HG03196 (cell line): ENCODE measurements at regions not wholly inside any gene's neighbourhood (a gene's known extent, or its start where the extent isn't known, plus 50 kb on each side); places are given as distances from the start of the nearest gene placed in this dataset.

Experiments used
- ATAC-seq: cut with Tn5 transposase; IDR thresholded peaks from one replicate; pipeline ENCODE4 v1.9.1; 2021; ENCODE audit not compliant: unreplicated experiment

DNA sequence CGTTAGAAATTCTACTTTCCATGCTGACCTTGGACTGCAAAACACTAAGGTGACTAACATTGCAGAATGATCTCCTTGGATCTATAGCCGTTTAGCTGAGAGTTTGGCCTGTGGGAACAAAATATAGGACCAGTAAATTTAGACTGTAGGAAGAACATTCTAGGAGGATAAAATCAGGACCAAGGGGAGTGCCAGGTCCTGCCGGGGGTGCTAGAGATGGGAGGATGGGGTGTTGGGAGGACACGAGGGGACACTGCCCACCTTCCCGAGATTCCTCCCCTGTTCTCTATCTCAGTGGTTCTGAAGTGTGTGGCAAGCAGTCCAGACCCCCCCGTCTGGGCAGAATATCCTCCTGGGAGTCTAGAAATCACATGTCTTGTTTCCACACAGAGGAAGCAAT lies 445.2 kb downstream of the ZSWIM6 start:
- no peak for ATAC-seq

DNA sequence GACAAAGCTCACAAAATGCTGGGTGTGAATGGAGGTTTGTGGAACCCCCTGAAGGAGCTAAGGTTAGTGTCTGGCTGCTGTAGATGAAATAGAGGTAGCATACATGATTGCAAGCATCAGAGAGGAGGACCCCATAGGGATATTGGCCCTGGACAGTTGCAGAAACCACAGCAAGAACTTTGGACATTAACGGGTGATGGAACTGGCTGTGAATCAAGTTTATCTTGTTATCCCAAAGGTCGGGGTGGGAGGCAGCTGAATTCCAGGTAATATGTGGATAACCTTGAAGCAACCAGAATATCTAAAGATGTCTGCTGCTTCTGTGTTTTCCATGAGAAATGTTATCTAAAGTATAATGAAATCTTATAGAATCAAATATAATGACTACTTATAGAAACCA lies 447.7 kb downstream of the ZSWIM6 start:
- no peak for ATAC-seq

DNA sequence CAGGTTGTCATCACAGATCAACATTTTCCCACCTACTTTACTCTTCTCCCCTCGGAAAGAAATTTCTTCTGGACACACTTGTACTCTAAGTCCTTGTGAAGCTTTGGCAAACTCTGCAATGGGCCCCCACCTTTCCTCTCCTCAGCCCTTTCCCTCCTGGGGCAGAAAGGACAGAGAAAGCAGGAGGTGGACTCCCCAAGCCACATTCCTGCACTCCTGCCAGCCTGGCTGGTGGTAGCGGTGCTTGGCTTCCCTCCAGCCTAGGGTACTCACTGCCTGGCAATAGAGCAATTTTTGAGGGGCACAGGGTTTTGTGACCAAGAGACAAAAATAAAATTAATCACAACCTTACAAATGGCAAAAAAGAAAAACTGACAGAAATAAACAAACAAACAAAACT lies 451.4 kb downstream of the ZSWIM6 start:
- no peak for ATAC-seq

DNA sequence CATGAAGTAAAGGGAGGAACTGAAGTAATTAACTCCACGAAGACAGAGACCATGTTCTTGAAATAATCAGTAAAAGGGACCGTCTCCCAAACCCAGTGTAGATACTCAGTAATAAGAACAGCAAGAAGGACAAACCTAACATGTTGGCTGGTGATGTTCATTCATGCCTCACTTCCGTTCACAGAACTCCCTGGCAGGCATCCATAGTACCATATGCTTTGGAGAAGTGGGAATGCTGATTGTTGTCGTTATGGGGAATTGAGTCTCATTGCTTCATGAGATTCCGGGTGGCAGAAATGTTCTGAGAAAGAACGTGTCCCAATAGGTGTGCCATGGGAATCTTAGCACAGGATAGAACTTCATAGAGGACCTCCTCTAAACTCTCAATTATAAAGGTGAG lies 452.3 kb downstream of the ZSWIM6 start:
- ATAC-seq = no peak

DNA sequence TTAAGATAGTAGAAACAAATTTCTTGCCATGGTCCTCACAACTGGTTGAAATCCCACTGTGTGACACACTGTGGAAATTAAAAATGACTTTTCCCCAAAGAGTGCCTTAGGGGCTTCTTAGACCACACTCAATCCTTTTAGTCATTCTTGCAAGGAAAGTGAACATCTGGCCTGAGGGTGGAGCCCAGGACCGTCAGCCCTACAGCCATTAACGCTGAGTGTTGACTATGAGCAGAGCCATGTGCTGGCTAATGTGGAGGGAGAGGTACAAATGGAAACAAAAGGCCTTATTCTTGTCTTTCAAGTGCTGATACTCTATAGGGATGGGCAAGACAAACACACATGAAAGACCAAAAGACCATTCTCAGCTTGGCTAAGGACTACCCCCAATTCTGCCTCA lies 456.5 kb downstream of the ZSWIM6 start:
- ATAC-seq = no peak

DNA sequence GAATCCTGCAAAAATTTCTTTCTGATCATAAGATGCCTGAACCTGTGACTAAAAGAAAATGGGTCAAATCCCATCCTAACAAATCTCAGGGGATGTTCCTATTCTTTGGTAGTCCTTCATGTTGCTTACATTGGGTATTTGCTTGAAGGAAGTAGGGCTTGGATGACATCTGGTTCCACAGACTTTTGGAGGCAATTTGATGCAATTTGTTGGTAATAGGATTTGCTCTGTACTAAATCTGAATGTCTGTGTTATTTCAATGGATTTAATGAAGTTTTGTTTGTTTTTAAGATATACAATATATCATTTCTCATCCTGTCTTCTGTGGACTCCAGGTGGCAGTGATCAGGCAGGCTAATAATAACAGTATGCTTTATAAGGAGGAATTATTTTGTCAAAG lies 457.9 kb downstream of the ZSWIM6 start:
- ATAC-seq = no peak

DNA sequence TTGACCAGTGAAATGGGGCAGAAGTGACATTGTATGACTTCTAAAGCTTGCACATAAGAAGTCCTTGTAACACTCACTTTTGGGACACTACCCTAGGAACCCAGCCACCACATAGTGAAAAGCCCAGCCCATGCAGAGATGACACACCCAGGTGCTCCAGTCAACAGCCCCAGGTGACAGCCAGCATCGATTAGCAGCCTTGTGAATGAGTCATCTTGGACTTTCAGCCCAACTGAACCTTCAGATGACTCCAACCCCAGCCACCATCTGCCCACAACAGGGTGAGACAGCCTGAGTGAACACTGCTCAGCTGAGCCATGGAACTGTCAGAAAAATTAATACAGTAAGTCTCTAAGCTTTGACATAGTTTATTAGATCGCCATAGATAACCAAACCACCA lies 458.6 kb downstream of the ZSWIM6 start:
- ATAC-seq = peak; percentile 70

DNA sequence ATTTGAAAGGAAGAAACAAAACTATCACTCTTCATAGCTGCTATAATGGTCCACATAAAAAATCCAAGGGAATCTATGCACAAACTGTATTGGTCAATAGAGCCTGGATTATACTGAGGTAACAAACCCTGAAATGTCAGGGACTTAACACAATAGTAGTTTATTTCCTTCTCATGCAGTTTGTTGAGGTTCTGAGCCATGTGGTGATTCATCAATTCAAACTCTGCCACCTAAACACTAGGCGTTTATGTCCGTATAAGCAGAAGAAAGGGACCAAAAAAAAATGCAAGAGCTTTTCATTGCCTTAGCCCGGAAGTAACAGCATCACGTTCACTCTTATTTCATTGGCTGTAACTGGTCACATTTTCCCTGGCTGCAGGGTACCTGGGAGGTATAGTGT lies 464.7 kb downstream of the ZSWIM6 start:
- ATAC-seq = no peak

DNA sequence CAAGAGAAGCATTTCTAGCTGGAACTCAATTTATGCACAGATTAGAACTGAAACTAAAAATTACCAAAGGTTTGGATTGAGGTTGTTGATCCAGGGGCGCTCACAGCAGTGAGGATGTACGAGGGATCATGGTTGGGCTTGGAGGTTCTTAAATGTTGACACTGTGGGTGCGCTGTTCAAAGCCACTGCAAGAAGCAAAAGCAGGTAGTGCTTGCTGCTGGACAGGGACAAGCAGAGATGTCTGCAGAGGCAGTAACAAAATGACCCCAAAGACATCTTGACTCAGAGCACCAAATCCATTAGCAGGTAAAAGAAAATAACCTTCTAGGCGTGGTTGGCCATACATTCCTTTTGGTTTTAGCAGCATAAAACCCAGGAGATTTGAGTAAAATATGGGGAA lies 468.4 kb downstream of the ZSWIM6 start:
- ATAC-seq = no peak

DNA sequence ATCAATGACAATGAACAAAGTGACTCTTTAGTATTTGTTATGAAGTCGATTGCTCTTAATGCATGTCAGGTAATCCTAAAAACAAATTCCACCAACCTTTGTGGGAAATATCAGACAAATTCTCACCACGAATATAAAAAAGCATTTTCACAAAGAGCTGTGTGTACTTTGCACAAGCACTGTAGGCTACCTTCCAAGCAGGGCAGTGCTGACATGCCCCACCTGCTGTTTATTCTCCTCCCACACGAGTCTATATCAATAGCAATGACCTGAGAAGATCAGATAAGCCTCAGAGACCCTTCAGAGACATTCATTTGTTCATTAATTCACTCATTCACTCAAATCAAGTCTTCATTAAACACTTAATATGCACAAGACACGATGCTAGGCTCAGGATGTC lies 469.1 kb downstream of the ZSWIM6 start:
- no peak for ATAC-seq

DNA sequence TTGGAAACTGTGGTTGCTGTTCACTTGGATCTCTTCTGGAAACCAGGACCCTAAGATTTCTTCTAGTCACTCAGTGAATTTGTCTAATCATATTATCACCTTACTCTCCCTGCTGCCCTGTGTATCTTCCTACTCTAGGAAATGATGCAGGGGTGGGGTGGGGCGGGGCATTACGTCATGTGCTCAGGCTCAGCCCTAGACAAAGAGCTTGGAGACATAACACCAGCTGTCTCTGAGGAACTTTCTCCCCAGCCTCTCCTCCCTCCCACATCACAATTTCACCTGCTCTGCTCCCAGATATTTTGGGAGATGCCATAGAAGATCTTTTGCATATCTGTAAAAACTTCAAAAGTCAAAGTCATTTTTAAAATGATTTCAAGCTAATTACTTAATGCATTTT lies 470.4 kb downstream of the ZSWIM6 start:
- ATAC-seq = no peak

DNA sequence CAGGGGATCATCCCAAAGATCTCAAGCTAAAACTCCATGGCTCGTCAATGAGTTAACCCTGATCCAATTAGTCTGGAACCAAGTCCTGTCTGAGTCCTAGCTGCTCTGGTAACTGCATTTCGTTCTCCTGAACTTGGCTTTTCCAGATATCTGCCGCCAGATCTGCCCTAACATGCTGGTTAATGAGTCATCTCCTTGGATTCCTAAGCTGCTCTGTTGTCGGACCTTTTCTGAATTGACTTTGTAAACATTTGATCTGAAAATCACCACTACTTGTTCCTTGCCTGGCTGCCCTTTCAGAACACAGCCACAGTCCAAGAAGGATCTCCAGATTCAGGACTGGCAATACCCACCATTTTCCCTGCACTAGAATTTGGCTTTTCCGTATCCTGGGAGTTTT lies 473.0 kb downstream of the ZSWIM6 start:
- no peak for ATAC-seq

DNA sequence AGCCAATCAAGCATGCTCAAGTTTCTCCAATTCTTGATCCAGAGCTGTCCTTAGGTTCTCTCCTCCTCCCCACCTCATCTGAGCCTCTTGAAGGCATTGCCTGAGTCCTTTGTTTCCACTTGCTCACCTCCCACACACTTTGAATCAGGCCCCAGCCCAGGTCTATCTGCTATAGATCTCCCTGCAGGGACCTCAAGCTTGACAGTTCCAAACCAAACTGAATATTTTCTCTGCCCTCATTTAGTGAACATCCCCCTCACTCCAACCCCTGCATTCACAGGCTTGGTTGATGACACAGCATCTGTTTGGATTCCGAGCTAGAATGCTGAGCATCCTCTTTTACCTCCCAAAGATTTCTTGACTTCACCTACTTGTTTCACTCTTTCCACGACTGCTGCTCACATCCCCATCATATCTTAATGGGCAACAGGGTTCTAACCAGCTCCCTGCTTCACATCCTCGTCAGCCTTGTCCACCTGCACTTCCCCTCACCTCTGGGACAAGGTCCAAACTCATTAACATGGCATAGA lies 474.5 kb downstream of the ZSWIM6 start:
- ATAC-seq = no peak

DNA sequence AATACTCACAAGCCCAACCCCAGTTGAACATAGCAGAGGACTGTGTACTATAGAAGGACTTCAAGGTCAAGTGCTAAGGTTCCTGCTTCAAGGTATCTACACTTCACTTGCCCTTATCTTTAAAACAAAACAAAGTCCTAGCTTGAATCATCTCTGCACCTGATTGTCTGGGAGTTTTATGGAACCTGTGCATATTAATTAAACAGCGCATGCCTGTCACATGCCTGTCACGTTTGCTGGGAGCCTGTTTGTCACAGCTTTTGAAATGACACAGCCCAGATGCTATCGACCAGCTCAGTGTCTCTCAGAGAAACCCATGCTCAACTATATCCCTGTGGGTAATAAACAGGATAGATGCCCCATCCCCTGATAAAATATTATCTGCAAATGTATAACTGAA lies 476.0 kb downstream of the ZSWIM6 start:
- ATAC-seq = no peak

DNA sequence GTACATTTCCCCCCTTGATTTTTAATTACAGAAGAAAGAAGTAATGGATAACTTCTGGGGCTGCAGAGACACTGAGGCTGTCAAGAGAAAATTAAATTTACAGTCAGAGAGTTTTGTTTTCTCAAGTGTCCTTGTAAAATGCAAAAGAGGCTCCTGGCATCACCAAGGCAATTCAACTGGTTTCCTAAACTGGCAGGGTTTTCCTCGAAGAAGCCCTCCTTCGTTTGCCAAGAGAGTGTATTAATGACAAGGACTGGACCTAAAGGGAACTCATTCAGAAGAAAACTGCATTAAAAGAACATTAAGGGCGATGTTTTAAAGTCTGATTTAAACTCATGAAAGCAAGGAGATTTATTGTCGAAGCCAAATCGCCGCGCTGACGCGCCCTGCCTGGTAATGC lies 476.9 kb downstream of the ZSWIM6 start:
- no peak for ATAC-seq

DNA sequence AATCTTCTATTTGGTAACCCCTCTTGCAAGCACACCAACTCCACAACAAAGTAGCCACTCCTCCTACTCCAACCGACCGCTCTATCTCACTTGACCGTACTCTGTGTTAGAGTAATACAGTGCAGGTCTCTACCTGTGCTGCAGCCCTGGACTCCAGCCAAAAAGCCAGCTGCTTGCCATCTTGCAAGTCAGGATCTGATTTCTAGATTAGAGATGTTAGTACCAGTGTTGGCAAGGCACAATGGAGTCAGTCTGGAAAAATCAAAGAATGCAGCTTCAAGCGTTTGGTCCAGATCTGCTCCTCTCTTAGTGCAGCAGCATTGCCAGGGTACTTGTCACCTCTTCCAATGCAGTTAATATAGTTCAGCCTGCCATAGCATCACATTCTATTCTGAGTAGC lies 477.6 kb downstream of the ZSWIM6 start:
- no peak for ATAC-seq

DNA sequence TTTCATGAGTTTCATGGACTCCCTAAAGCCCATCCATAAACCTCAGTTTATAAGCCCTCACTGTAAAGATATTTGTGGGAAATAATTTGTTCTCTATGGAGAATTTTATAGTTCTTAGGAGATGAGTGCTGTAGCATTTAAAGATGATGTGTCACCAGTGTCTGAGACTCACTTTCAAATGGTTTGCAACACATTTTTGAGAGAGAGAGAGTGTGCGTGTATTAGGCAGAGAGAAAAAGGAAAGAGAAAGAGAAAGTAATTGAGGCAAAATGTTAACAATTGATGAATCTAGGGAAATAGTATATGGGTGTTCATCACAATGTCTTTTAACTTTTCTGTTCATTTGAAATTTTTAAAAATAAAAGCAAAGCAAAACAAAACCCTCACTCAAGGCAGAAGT lies 479.0 kb downstream of the ZSWIM6 start:
- no peak for ATAC-seq

DNA sequence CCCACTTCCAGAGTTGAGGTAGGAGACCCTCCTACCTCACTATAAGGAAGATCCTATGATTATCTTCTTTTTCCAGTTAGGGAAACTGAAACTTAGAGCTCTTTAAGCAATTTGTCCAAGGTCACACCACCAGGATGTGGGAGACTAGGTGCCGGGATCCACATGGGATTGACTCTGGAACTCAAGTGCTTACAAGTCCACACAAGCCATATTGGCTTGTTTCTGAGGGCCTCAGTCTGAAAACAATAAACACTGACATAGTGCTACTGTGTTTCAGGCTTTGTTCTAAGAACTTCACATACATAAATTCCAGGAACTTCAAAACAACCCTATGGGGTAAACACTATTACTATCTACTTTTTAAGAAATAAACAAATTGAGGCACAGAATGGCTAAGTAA lies 481.3 kb downstream of the ZSWIM6 start:
- ATAC-seq = no peak

DNA sequence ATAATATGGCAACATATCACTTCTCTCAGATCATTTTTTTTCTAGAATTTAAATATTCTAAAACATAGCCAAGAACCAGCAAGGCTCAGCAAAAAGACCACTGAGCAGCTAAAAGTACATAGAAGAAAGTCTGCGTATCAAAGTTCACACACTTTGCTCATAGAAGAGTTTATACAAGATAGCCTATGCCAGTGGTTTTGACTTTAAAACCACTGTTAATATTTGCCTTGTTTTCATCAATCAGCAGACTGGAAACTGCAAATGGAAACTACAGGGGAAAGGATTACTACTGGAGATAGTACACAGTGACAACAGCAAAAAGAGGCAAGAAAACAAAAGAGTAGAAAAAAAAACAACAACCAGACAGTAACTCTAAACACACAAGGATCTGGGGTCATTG lies 483.3 kb downstream of the ZSWIM6 start:
- no peak for ATAC-seq

DNA sequence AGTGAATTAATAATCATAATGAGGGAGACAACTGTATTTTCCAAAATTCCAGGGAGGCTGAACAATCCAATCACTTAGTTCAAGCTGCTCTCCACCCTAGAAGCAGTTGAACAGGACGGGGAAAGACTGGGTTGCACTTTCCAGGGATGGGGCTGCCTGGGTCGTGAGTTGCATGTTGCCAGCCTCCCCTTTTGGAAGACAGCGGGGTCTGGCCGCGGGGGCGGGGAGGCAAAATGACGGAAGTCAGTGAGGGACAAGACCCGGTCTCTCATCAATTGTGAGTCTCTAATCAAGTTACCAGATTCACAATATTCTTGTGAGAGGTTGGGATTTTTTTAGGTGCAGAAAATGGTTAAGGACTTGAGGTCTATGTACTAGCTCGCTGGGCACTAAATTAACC lies 484.1 kb downstream of the ZSWIM6 start:
- ATAC-seq = no peak

DNA sequence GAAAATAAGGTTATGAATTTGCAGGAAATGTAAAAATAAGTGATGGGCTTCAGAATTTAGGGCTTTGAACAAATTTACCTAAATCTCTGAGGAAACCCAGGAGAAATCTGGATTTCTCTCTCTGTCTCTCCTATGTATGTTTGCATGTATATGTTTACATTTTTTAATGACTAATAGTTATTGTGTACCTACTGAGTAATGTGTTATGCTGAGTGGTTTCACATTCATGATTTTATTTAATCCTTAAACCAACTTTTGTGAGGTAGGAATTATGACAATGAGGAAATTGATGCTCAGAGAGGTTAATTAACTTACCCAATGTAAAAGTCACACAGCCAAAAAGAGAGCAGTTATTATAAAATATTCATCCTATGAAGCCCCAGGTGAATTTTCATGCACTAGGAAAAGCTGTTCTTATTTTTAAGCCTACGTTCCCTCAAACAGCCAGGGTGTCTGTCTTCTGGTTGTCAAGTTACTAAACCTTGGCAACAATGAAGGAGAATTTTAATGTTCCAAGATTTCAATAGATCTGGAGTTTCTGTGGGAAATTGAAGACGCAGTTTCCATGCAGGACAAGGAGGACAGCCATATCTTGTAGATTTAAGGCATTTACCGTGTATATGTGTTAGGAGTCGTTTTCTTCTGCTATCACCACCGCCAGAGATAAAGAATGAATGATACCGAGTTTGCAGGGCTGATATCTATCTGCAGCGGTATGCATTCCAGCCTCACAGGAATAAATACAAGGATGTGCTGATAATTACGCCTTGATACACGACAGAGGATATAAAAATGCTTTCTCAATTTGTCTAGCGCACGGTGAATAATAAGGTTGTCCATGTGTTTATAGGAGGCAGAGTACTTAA lies 484.8 kb downstream of the ZSWIM6 start:
- no peak for ATAC-seq

DNA sequence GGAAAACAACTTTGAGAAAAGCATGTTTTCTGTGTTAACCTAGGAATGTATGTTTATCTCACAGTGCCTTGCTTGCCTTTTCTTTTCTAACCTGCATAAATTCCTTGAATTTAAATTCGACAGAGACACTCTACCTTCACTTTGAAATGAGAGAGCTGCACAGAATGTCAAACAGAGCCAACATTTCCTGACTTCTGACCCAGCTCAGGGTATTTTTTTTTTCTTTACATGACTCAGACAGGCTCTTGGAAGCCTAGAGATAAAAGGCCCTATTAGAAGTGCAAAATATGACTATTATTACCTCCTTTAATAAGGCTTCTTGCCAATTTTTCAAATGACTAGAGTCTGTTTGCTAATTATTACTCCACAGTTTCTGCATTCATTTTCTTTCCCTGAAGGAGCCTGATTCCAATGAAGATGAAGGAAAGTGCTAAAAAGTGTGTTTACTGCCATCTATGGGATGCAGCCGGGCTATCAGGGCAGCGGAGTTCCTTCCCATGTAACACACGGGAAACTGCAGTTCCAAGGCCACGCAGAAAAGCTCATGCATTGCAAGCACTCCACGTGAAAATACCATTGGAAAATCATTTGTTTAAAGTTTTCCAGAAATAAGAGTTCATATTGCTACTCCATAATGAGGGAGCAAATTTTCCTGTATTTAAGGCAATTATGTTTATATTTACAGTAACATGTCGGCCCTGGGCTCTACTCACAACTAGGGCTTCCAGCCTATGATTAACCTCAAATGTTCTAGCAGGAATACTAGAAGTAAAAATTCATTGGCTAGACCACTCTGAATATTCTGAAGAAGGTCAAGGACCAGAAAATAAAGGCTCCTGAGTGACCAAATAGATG lies 485.6 kb downstream of the ZSWIM6 start:
- no peak for ATAC-seq
